AG09319 (cell line): ENCODE measurements at regions not wholly inside any gene's neighbourhood (a gene's known extent, or its start where the extent isn't known, plus 50 kb on each side); places are given as distances from the start of the nearest gene placed in this dataset.

Experiments
- DNase-seq: peaks from one replicate; pipeline ENCODE4 v3.0.0-alpha.2; 2010; ENCODE audit warnings: low read depth; ENCODE audit errors: extremely low read depth
- CTCF ChIP-seq: IDR thresholded peaks from 2 replicates; pipeline ENCODE4 v1.5.1; 2011; ENCODE audit warnings: low read depth, mild to moderate bottlenecking, inconsistent platforms, low read length, moderate library complexity

GRCh38 chr11:56817661-56818060 is 69.2 kb upstream of the OR9G4 start:
- DNase-seq: no peak
- TF ChIP-seq CTCF: no peak

- no peak for DNase-seq
- TF ChIP-seq CTCF: no peak
Observed at GRCh38 chr11:56816259-56816658, 67.8 kb upstream of the OR9G4 start.

- no peak for DNase-seq
- no peak for TF ChIP-seq CTCF
Observed at GRCh38 chr11:56808326-56808725, 59.8 kb upstream of the OR9G4 start.

GRCh38 chr11:56799691-56800210 is 51.3 kb upstream of the OR9G4 start:
- no peak for DNase-seq
- no peak for TF ChIP-seq CTCF
